H1 (cell line): ENCODE measurements at regions not wholly inside any gene's neighbourhood (a gene's known extent, or its start where the extent isn't known, plus 50 kb on each side); places are given as distances from the start of the nearest gene placed in this dataset.

ENCODE experiments used
- CBX8 ChIP-seq: fragments of 300-800, 300-1000 bp; sonication (generic); IDR thresholded peaks from 2 replicates; pipeline ENCODE4 v1.7.1; 2016; ENCODE audit warnings: low read depth, low read length, borderline replicate concordance
- POLR2AphosphoS5 ChIP-seq: IDR thresholded peaks from 2 replicates; pipeline ENCODE4 v1.6.1; 2011; ENCODE audit warnings: low read depth, low read length
- TF ChIP-seq, protein P1 (sequence below): fragments of 300-600 bp; sonication (generic); IDR thresholded peaks from 2 replicates; pipeline ENCODE4 v1.7.1; 2012; ENCODE audit warnings: low read length, moderate library complexity, mild to moderate bottlenecking, inconsistent platforms; ENCODE audit not compliant: insufficient replicate concordance

- TF ChIP-seq, protein P1, sequence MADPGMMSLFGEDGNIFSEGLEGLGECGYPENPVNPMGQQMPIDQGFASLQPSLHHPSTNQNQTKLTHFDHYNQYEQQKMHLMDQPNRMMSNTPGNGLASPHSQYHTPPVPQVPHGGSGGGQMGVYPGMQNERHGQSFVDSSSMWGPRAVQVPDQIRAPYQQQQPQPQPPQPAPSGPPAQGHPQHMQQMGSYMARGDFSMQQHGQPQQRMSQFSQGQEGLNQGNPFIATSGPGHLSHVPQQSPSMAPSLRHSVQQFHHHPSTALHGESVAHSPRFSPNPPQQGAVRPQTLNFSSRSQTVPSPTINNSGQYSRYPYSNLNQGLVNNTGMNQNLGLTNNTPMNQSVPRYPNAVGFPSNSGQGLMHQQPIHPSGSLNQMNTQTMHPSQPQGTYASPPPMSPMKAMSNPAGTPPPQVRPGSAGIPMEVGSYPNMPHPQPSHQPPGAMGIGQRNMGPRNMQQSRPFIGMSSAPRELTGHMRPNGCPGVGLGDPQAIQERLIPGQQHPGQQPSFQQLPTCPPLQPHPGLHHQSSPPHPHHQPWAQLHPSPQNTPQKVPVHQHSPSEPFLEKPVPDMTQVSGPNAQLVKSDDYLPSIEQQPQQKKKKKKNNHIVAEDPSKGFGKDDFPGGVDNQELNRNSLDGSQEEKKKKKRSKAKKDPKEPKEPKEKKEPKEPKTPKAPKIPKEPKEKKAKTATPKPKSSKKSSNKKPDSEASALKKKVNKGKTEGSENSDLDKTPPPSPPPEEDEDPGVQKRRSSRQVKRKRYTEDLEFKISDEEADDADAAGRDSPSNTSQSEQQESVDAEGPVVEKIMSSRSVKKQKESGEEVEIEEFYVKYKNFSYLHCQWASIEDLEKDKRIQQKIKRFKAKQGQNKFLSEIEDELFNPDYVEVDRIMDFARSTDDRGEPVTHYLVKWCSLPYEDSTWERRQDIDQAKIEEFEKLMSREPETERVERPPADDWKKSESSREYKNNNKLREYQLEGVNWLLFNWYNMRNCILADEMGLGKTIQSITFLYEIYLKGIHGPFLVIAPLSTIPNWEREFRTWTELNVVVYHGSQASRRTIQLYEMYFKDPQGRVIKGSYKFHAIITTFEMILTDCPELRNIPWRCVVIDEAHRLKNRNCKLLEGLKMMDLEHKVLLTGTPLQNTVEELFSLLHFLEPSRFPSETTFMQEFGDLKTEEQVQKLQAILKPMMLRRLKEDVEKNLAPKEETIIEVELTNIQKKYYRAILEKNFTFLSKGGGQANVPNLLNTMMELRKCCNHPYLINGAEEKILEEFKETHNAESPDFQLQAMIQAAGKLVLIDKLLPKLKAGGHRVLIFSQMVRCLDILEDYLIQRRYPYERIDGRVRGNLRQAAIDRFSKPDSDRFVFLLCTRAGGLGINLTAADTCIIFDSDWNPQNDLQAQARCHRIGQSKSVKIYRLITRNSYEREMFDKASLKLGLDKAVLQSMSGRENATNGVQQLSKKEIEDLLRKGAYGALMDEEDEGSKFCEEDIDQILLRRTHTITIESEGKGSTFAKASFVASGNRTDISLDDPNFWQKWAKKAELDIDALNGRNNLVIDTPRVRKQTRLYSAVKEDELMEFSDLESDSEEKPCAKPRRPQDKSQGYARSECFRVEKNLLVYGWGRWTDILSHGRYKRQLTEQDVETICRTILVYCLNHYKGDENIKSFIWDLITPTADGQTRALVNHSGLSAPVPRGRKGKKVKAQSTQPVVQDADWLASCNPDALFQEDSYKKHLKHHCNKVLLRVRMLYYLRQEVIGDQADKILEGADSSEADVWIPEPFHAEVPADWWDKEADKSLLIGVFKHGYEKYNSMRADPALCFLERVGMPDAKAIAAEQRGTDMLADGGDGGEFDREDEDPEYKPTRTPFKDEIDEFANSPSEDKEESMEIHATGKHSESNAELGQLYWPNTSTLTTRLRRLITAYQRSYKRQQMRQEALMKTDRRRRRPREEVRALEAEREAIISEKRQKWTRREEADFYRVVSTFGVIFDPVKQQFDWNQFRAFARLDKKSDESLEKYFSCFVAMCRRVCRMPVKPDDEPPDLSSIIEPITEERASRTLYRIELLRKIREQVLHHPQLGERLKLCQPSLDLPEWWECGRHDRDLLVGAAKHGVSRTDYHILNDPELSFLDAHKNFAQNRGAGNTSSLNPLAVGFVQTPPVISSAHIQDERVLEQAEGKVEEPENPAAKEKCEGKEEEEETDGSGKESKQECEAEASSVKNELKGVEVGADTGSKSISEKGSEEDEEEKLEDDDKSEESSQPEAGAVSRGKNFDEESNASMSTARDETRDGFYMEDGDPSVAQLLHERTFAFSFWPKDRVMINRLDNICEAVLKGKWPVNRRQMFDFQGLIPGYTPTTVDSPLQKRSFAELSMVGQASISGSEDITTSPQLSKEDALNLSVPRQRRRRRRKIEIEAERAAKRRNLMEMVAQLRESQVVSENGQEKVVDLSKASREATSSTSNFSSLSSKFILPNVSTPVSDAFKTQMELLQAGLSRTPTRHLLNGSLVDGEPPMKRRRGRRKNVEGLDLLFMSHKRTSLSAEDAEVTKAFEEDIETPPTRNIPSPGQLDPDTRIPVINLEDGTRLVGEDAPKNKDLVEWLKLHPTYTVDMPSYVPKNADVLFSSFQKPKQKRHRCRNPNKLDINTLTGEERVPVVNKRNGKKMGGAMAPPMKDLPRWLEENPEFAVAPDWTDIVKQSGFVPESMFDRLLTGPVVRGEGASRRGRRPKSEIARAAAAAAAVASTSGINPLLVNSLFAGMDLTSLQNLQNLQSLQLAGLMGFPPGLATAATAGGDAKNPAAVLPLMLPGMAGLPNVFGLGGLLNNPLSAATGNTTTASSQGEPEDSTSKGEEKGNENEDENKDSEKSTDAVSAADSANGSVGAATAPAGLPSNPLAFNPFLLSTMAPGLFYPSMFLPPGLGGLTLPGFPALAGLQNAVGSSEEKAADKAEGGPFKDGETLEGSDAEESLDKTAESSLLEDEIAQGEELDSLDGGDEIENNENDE = no peak
- no peak for TF ChIP-seq CBX8
- TF ChIP-seq POLR2AphosphoS5 = no peak
- TF ChIP-seq, all 59 proteins: peak for 0
Measured at GRCh38 chr11:133635244-133635739, 103.0 kb upstream of the OPCML start (continued).
